GM19468 (cell line): ENCODE measurements at regions not wholly inside any gene's neighbourhood (a gene's known extent, or its start where the extent isn't known, plus 50 kb on each side); places are given as distances from the start of the nearest gene placed in this dataset.
"Not testable (repeated sequence)": the region's sequence is repeated elsewhere in the genome, so short reads cannot be mapped to it uniquely, and the experiment has no call there.

Source experiments
- ATAC-seq: cut with Tn5 transposase; IDR thresholded peaks from one replicate; pipeline ENCODE4 v1.9.1; 2021; ENCODE audit warnings: mild to moderate bottlenecking, moderate library complexity, moderate number of reproducible peaks; ENCODE audit not compliant: unreplicated experiment; ENCODE audit errors: extremely low read depth

DNA sequence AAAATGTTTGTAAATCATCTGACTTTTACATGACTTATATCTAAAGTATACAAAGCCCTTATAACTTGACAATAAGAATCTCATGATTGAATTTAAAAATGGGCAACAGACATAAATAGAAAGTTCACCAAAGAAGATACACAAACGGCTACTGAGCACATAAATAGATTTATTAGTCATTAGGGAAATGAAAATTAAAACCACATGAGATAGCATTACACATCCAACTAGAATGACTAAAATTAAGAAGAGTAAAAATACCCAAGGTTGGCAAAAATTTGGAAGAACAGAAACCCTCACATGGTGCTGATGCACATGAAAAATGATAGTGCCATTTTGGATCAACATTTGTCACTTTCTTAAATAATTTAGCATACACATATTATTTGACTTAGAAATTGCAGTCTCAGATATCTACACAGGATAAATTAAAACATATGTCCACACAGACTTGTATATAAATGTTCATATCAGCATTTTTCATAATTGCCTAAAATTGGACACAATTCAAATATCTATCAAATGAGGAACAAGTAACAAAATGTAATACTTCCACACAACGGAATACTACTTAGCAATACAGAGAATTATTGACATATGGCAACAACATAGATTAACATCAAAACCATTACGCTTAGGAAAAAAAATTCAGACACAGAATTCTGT lies 359.1 kb upstream of the DAB2 start:
- no peak for ATAC-seq

DNA sequence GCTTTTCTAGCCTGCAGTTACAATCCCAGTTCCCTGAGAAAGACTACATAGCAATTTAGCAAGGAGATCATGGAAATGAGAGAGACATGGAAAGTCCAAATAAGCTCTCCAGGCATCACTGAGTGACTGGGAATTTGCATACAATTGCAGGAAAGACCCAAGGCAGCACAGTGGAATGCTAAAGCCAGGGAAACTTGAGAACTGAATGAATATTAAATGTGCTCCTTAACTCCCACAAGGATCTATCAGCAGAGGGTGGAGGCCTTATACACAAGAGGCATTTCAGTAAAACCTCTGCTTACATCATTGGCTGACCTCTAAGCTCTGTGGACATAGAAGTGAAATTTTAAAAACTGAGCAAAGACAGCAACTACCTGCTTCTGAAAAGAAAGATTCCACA lies 355.6 kb upstream of the DAB2 start:
- no peak for ATAC-seq

DNA sequence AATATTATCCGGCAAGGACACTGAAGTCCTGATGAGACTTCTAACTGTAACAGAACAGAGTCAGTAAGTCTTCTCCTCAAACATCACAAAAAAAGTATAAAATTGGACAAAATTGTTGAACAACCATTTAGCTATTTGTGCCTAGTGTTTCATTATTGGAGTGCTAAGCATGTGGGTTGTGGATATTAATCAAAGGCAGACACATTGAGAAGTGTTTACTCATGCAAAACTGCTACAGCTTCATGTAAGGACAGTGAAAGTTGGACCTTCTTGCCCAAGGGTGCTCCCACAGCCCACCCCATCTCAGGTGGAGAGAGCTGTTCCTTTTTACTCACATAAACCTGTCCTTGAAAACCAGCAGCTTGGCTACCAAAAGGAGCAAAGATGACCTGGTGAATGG lies 355.1 kb upstream of the DAB2 start:
- ATAC-seq: no peak

DNA sequence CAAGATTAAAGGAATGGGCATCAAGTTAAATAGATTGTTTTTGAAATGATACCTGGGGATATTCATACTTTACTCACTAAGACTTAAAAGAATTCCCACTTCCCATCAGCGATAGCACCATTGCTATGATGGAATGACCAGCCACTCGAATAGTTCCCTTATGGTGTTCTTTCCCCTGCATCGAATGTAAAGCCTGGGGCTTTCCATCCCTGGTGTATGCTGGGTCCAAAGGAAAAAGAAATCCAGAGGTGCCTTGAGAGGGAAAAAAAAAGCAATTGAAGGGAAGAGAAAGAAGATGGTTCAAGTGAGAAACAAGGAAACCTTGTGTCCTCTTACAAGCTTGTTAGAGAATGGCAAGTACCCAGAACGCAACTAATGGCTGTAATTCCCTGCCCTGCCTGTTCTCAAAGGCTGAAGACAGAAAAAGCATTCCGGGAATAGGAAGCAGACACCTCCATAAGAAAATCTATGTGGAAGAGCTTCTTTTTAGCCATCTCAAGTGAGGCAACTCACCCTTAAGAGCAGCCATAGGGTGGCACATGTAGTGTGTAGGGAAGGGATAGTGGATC lies 351.1 kb upstream of the DAB2 start:
- no peak for ATAC-seq

DNA sequence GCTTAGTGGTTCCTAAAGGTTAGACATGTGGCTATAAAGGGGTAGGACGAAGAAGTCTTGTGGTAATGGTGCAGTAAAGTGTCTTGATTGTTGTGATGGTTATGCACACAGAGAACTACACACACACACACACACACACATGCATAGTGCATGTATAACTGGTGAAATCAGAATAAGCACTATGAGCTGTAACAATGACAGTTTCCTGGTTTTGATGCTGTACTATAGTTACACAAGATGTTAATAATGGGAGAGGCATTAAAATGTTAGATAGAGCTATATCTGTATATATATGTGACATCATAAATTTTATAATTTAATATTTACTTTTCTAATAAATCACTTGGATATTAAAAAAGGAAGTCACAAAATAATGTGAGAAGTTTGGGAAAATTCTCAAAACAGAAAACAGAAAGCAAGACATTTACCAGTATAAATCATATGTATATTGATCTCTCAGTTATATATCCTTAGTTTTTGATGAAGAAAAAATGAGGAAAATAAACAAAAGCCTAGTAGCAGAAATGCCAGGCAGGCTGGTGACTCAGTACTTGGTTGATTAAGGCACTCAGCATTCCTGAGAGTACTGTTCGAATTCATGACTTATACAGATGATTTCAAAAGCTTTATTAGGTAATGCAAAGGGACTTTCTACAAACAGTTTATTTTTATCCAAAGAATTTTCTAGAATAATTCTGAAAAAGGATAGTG lies 350.5 kb upstream of the DAB2 start:
- ATAC-seq: no peak

DNA sequence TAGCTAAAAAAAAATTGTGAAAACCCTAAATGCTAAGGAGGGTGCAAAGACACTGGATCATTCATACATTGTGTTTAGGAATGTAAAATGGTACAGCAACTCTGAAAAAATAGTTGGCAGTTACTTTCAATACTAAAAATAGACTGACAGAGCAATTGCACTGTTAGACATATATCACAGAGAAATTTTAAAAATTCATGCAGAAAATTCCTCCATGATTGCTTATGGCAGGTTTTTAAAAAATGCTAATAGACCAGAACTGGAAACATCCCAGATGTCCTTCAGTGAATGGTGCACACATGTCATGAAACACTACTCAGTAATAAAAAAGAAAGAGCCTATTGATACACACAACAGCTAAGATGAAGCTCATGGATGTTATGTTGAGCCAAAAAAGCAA lies 349.8 kb upstream of the DAB2 start:
- ATAC-seq: no peak

DNA sequence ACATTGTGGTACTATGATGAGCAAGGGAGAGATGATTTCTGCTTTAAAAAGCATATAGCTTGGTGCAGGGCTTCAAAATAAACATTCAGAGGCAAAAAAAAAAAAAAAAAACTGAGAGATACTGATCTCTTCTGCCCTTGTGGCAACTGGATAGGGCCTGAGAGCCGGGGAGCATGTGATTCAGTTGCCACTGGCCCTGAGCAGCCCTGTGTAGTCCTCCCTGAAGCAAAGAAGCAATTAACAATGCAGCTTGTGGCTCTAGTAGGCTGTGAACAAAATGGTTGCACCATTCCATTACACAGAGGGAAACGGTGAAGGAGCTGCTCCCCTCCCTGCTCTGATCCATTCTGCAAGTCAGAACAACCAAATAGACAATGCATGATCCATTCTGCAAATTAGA lies 347.5 kb upstream of the DAB2 start:
- no peak for ATAC-seq

DNA sequence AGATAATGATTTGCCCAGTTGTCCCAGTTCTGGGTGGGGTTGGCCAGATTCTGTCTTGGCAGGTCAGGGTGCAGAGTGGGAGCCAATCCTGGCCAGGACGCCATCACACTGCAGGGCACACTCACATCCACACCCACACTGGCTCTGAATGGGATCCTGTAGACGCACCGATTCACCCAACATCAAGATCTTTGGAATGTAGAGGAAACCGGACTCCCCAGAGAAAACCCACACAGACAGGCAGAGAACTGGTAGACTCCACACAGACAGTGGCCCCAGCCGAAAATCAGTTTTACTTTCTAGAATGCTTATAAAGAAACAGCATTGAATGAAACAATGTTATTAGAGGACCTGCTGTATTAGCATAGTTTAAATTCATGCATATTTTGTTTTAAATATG lies 343.1 kb upstream of the DAB2 start:
- ATAC-seq: no peak

DNA sequence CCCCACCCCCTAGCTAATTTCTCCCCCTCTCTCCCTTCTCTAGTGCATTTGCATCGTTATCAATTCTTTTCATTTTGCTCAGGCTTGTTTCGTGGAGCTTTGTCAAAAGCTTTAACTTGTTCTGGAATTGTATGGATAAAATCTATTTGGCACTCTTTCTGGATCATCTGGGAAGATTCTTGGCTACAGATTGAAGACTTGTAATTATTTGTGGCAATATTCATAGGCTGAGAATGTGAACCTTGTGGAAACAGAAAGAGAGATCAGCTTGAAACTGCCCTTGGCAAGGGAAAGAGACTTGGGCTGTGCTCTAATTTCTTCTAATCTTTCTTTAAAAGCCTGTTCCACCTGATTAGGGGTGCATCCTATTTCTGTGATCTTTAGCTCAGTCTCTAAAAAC lies 340.6 kb upstream of the DAB2 start:
- no peak for ATAC-seq

DNA sequence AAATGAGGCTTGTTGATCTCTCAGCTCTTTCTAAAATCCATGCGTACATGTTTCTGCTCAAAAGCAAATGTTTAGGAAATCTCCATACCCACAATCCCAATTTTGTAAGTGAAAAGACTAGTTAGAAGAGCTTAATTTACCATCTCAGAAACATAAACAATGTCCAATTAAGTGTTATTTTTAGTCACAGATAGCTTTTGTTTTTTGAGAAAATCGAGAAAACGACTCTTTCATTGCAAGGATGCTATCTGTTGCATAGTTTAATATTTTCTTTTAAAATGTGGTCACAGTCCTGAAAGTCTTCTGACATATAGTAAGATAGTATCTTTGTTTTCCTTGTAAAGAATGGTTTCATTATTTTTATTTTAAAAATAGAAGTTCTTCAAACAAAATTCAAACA lies 338.0 kb upstream of the DAB2 start:
- ATAC-seq: no peak

DNA sequence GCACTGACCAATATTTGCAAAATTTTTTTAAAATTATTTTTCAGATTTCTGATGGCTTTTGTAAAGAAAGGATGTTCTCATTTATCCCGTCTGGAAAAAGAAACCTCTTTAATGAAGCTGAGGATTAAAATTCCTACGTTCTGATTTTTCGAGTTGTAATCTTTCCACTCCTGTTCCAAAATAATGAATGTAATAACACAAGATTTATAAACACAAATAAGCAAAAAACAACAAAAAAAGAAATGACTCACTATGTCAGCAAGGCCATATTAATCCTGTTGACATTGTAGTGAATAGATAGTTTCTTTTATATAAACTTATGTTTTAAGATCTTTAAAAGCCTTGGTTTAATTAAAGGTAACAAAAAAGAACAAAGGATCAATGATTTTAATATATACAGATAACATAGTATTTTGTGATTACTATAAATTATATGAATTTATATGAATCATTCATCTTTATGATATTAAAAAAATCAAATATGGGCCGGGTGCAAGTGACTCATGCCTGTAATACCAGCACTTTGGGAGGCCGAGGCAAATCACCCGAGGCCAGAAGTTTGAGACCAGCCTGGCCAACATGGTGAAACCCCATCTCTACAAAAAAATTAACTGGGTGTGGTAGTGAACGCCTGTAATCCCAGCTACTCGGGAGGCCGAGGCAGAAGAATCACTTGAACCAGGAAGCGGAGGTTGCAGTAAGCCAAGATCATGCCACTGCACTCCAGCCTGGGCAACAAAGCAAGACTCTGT lies 336.6 kb upstream of the DAB2 start:
- ATAC-seq: no peak

DNA sequence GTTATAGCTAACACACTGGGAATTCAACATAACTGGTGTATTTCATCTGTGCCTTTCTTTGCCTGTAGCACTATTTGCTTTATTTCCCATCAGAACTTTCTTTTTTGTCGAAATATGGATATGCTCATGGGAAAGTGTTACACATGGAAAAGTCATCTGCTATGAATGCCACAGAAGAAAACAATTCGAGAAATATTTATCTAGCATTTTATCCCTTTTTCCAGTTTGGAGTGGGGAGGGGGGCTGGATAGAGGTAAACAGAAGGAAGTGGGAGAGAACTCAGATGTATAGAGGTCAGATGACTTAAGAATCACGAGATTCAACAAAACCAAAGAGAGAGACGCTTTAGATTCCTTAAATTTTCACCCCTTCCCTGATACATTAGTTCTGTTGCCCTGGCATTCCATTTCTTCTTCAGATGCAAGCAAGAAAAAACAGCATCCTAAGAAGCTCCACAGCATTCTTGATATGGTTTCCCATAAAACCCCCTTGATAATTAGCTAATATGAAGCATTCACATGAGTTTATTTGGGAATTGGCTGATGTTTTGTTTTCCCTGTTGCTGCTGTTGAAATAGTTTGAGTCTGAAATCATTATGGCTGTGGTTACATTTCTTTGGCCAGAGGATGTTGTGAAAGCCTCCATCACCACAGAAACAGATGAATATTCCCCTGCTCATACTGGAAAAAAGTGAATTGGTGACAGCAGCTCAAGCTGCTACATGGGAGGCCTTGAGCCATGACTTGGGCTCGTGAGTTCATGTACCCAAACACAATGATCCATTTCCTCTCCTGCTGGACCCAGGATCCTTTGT lies 335.8 kb upstream of the DAB2 start:
- no peak for ATAC-seq

DNA sequence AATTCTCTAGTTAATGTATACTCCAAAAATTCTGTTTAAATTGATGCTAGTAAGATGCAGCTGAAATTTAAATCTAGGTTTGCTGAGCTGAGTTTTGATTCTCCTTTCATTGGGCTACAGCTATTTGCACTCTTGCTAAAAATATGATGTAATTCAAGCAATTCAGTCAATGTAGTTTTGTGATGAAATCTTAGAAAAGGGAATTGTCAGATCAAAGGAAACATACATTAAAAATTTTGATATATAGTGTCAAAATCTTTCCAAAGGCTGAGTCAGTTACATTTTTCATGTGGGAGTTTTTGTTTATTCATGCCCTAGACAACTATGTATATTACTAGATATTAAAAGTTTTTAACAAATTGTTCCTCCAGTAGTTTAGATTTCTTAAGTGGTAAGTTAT lies 334.9 kb upstream of the DAB2 start:
- ATAC-seq: no peak

DNA sequence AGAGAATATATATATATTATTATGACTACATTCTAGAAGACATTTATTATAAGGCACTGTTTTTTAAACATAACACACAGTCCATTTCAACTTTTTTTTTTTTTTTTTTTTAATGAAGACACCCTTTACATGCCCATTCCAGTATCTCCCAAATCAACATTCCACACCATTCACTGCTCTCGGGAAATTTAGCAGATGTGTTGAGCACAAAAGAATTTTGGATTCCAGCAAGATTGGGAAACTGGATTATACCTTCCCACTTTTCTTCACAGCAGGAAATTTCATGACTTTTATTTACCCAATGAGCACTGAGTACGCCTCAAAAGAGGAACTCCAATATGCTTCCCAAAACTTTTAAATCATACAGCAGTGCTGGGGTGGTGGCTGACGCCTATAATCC lies 333.6 kb upstream of the DAB2 start:
- ATAC-seq: no peak

DNA sequence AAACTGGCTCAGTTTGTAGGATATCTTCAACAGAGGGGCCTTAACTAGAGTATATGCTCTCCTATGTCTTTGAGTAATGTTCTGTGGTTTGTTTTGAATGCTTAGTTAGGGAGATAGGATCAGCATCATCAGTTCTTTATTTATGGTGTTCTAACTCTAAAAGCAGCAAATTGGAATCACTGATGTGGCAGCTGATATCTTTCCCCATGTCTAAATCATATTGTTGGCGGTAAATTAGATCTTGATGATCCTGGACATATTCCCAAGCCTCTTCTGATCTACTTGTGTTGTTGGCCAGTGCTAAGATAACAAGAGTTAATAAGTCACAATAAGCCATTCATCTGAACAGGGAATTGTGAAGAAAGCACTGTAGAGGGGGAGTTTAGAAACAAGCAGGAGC lies 332.4 kb upstream of the DAB2 start:
- ATAC-seq: no peak

DNA sequence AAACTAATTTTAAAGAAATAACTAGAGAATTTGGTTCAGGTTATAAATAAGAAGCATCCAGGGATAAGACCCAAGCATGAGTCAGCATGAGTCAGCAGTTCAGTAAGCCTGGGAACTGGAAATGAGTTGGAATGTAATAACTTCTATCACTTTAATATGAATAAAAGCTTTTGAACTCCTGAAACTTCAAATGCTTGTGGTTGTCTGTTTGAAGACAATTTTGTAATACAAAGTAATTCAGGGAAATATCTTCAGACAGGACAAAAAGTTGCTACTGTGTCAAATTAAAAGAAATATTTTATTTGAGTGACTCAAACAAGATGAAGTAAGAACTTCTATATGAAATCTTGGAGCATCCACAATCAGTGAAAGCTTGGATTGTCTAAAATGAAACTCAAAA lies 331.2 kb upstream of the DAB2 start:
- no peak for ATAC-seq

DNA sequence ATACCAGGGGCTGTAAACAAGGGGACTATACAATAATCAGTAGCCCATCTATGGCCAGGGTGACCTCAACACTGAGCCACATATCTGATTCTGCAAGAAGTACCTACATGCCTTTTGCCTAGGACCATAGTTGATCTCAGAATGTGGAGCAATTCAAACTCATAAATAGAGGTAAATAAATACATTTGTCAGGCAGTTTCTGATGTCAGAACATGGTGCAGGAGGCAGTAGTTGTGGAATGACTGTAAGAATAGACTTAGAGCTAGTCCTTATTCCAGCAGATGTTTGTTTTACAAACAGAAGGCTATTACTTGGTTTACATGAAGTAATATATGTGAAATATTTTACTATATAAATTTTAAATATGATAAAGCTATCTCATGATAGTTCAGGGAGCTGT lies 330.7 kb upstream of the DAB2 start:
- no peak for ATAC-seq

DNA sequence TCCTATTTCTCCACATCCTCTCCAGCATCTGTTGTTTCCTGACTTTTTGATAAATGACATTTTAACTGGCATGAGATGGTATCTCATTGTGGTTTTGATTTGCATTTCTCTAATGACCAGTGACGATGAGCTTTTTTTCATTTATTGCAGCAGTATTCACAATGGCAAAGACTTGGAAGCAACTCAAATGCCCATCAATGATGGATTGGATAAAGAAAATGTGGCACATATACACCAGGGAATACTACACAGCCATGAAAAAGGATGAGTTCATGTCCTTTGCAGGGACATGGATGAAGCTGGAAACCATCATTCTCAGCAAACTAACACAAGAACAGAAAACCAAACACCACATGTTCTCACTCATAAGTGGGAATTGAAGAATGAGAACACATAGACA lies 329.0 kb upstream of the DAB2 start:
- not testable (repeated sequence) for ATAC-seq

DNA sequence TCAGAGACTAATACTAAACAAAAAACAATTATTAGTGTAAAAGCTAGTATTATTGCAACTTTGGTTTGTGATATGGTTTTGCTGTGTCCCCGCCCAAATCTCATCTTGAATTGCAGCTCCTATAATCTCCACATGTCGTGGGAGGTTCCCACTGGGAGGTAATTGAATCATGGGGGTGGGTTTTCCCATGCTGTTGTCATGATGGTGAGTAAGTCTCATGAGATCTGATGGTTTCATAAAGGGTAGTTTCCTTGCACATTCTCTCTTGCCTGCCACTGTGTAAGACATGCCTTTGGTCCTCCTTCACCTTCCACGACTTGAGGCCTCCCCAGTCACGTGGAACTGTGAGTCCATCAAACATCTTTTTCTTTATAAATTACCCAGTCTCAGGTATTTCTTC lies 325.9 kb upstream of the DAB2 start:
- no peak for ATAC-seq

DNA sequence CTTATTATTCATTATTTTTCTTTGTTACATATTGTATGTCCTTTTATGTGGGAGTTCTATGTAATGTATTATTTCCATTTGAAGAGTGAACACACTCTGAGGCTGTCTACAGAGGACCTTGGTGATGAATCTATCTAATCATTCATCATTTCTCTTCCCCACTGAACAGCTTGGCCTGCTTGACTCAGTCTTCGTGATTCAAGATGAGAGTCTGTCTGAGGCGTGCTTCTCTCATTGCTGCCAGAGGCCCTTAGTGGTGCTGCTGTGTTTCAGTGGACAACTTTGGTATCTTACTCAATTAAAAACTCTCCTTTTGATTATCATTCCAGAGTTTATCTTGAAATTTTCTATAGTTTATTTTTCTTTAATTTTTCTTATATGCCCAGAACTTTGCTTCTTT lies 318.1 kb upstream of the DAB2 start:
- no peak for ATAC-seq
